HCT116 (cell line): ENCODE measurements at regions not wholly inside any gene's neighbourhood (a gene's known extent, or its start where the extent isn't known, plus 50 kb on each side); places are given as distances from the start of the nearest gene placed in this dataset.

ENCODE experiments used
- ATF3 ChIP-seq: IDR thresholded peaks from 2 replicates; pipeline ENCODE4 v1.6.1; 2012
- CBX3 ChIP-seq: IDR thresholded peaks from 2 replicates; pipeline ENCODE4 v1.6.1; 2012; ENCODE audit warnings: low read depth
- CEBPB ChIP-seq: IDR thresholded peaks from 2 replicates; pipeline ENCODE4 v1.6.1; 2012; ENCODE audit warnings: low read depth
- EZH2phosphoT487 ChIP-seq: fragments of 200-600 bp; IDR thresholded peaks from 2 replicates; pipeline ENCODE4 v1.6.1; 2018; ENCODE audit warnings: antibody characterized with exemption, borderline replicate concordance
- JUND ChIP-seq: IDR thresholded peaks from 2 replicates; pipeline ENCODE4 v1.6.1; 2012
- MAX ChIP-seq: IDR thresholded peaks from 2 replicates; pipeline ENCODE4 v1.6.1; 2012
- POLR2A ChIP-seq: IDR thresholded peaks from 2 replicates; pipeline ENCODE4 v1.7.0; 2011; ENCODE audit warnings: borderline replicate concordance; ENCODE audit not compliant: insufficient read depth, insufficient read length; ENCODE audit errors: extremely low read depth
- POLR2AphosphoS5 ChIP-seq: IDR thresholded peaks from 2 replicates; pipeline ENCODE4 v1.6.1; 2011; ENCODE audit warnings: mild to moderate bottlenecking, low read depth, low read length, moderate library complexity
- REST ChIP-seq: IDR thresholded peaks from 2 replicates; pipeline ENCODE4 v1.6.1; 2012; ENCODE audit warnings: low read depth
- SIN3A ChIP-seq: IDR thresholded peaks from 2 replicates; pipeline ENCODE4 v1.6.1; 2012; ENCODE audit warnings: low read depth
- SP1 ChIP-seq: IDR thresholded peaks from 2 replicates; pipeline ENCODE4 v1.6.1; 2012; ENCODE audit warnings: low read depth
- SRF ChIP-seq: IDR thresholded peaks from 2 replicates; pipeline ENCODE4 v1.6.1; 2012; ENCODE audit warnings: low read depth
- TCF7L2 ChIP-seq: IDR thresholded peaks from 2 replicates; pipeline ENCODE4 v1.7.0; 2011; ENCODE audit warnings: borderline replicate concordance, inconsistent platforms; ENCODE audit not compliant: insufficient read depth, insufficient read length; ENCODE audit errors: extremely low read depth
- YY1 ChIP-seq: IDR thresholded peaks from 2 replicates; pipeline ENCODE4 v1.6.1; 2011; ENCODE audit warnings: low read length, low read depth, moderate library complexity, mild to moderate bottlenecking; ENCODE audit not compliant: insufficient replicate concordance; ENCODE audit errors: extremely low read depth
- ZNF274 ChIP-seq: fragments of 200-500 bp; sonication (Bioruptor generic); IDR thresholded peaks from 2 replicates; pipeline ENCODE4 v1.6.1; 2014; ENCODE audit warnings: mild to moderate bottlenecking, low read depth, low read length, inconsistent platforms

GRCh38 chr4:138870737-138871554, 144.6 kb upstream of the NOCT start (continued):
- TF ChIP-seq SP1 (no peak), CEBPB (no peak), MAX (no peak), SRF (no peak), EZH2phosphoT487 (no peak), REST (no peak), CBX3 (0 out of 2 replicates have a peak, but pooled peaks have one; percentile 13), TCF7L2 (no peak), YY1 (no peak), SIN3A (no peak), ZNF274 (no peak), JUND (no peak), POLR2A (no peak), POLR2AphosphoS5 (no peak), ATF3 (no peak)
- TF ChIP-seq, all 23 proteins: peak for 3
